ENCODE measurements at regions not wholly inside any gene's neighbourhood (a gene's known extent, or its start where the extent isn't known, plus 50 kb on each side); places are given as distances from the start of the nearest gene placed in this dataset.

DNA sequence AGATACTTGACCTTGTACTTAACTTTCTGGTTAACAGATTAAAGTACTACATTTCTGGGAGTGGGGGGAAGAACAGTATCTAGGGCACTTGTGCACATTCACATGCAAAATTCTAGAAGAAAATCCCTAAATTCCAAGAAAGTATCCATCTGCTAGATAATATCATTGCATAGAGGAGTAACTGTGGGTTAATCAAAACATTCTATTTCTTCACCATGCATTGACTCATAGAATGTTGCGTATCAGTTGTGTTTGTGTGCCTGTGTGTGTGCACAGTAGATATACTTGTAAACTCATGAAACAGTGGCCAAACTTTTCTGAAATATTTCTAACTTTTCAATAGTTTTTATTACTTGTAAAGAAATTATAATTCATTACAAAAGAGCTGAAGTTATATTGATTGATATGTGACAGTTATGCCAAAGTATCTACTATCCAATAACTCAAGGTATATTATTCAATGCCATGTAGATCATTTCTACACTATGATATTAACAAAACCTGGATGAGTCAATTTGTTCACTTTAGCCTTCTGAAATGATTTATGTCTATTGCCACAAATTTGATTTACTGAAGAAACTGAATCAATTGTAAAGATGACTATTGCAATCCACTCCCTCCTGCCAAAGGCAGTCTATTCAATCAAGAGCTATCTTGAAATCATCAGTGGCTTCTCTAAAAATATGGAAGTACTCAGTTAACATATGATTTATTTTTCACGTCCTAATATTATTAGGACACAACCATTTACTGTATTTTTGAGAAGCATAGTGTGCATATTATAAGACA, 756.7 kb upstream of the ARGLU1 start:
- TF ChIP-seq, protein P1, sequence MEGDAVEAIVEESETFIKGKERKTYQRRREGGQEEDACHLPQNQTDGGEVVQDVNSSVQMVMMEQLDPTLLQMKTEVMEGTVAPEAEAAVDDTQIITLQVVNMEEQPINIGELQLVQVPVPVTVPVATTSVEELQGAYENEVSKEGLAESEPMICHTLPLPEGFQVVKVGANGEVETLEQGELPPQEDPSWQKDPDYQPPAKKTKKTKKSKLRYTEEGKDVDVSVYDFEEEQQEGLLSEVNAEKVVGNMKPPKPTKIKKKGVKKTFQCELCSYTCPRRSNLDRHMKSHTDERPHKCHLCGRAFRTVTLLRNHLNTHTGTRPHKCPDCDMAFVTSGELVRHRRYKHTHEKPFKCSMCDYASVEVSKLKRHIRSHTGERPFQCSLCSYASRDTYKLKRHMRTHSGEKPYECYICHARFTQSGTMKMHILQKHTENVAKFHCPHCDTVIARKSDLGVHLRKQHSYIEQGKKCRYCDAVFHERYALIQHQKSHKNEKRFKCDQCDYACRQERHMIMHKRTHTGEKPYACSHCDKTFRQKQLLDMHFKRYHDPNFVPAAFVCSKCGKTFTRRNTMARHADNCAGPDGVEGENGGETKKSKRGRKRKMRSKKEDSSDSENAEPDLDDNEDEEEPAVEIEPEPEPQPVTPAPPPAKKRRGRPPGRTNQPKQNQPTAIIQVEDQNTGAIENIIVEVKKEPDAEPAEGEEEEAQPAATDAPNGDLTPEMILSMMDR (conservative IDR thresholded peaks at IDR 0.05; ENCODE audit: low read depth, low read length), result no peak
- TF ChIP-seq EZH2 (IDR thresholded peaks at IDR 0.05; ENCODE audit: low read length, unreplicated experiment), result no peak

All from PC-3 (cell line).